Adrenal gland (tissue), 9 donors: ENCODE measurements at regions not wholly inside any gene's neighbourhood (a gene's known extent, or its start where the extent isn't known, plus 50 kb on each side); places are given as distances from the start of the nearest gene placed in this dataset.

Experiments used
- DNase-seq, 7 donors: peaks; one replicate each; pipeline ENCODE4 v3.0.0-alpha.2; 2019 to 2020
- H3K27ac ChIP-seq, 5 donors: fragments of 200-600 bp; sonication (generic) in 4 of 5; 1 replicate in 3 of 5; 2 replicates in 2 of 5; pipeline versions ENCODE4 v1.5.1 to v1.8.0; 2016 to 2020; ENCODE audit warnings: mild to moderate bottlenecking in 1 of 5
- H3K27me3 ChIP-seq: fragments of 200-600 bp; 2 replicates; pipeline ENCODE4 v1.8.0; 2021
- H3K36me3 ChIP-seq, 2 donors: fragments of 200-600 bp; replicated peaks in 1 of 2; 1 replicate in 1 of 2; 2 replicates in 1 of 2; pipeline versions ENCODE4 v1.5.1 to v1.8.0; 2018 to 2022
- H3K4me1 ChIP-seq, 2 donors: fragments of 200-600 bp; replicated peaks in 1 of 2; 1 replicate in 1 of 2; 2 replicates in 1 of 2; pipeline versions ENCODE4 v1.5.1 to v1.8.0; 2018 to 2021
- H3K4me3 ChIP-seq, 4 donors: fragments of 200-600 bp; sonication (generic) in 3 of 4; one replicate each; pipeline ENCODE4 v1.5.1; 2016 to 2018
- H3K9me3 ChIP-seq, 3 donors: fragments of 200-600 bp; sonication (generic) in 1 of 3; replicated peaks in 1 of 3; 1 replicate in 2 of 3; 2 replicates in 1 of 3; pipeline versions ENCODE4 v1.5.1 to v1.8.0; 2016 to 2021
- CTCF ChIP-seq, 6 experiments: fragments of 450-650 bp in 4 of 6; fragments of 200-600 bp in 2 of 6; sonication (generic) in 1 of 6; IDR thresholded peaks; 1 replicate in 5 of 6; 2 replicates in 1 of 6; pipeline versions ENCODE4 v1.5.1 to v1.8.0; 2016 to 2021; ENCODE audit warnings: antibody characterized with exemption in 6 of 6, mild to moderate bottlenecking in 2 of 6, moderate library complexity in 1 of 6
- POLR2A ChIP-seq, 2 donors: fragments of 450-650 bp; IDR thresholded peaks; one replicate each; pipeline ENCODE4 v1.6.1; 2017; ENCODE audit warnings: antibody characterized with exemption in 2 of 2, mild to moderate bottlenecking in 2 of 2, moderate library complexity in 1 of 2
- WGBS, 4 donors: extraction: QIAGEN DNeasy Blood & Tissue Kit in 2 of 4; methylation state at CpG; one replicate each; pipeline versions ENCODE4 v1.1.5 to v1.1.7; 2013 to 2017; 5-methylcytosine and 5-hydroxymethylcytosine counted together
- intact Hi-C, 2 donors: fragments of 100-400 bp; cut with DNase I; formaldehyde crosslinking; loops; one replicate each; pipeline versions ENCODE4 v1.14.1 to v1.15.0; 2022 to 2023
- donor health status: healthy with polysubstance abuse.
- donor health status: Bipolar disorder and iron deficiency.
- donor health status: DM: yes; HTN: yes; CAD: no.
- donor health status: DM: no; HTN: no; CAD: no.
- donor health status: DM: no; HTN: no; CAD: no.

GRCh38 chr21:32954353-32954752 is 71.4 kb upstream of the OLIG2 start:
- Histone ChIP-seq H3K4me3 (no peak overlapping the region), H3K9me3 (no peaks in the 10 kb centered on the region), H3K27me3 (peaks cover 44% of the 10 kb centered on the region), H3K4me1 (no peaks in the 10 kb centered on the region), H3K27ac (no peak overlapping the region), H3K36me3 (no peaks in the 10 kb centered on the region)
- TF ChIP-seq CTCF (IDR thresholded peaks at IDR 0.05) (no peak), POLR2A (IDR thresholded peaks at IDR 0.05) (no peak)
- WGBS, 4 donors = 43 to 54% (median 47%) methylated on average over 7 of the region's 7 CpGs
- intact Hi-C loops = no loop called here
- no peak for DNase-seq

- intact Hi-C loops = no loop called here
- no peak overlapping the region for H3K27ac ChIP-seq
- H3K9me3 ChIP-seq = no peaks in the 10 kb centered on the region
- peaks cover 55% of the 10 kb centered on the region for H3K27me3 ChIP-seq
- no peaks in the 10 kb centered on the region for H3K4me1 ChIP-seq
- H3K36me3 ChIP-seq = no peaks in the 10 kb centered on the region
- WGBS, 4 donors = 46 to 60% (median 55%) methylated on average over 20 of the region's 20 CpGs
- no peak overlapping the region for H3K4me3 ChIP-seq
- DNase-seq = no peak
- TF ChIP-seq POLR2A (IDR thresholded peaks at IDR 0.05) (no peak), CTCF (IDR thresholded peaks at IDR 0.05) (no peak)
These were observed 70.2 kb upstream of the OLIG2 start for GRCh38 chr21:32955311-32956060.

- no peaks in the 10 kb centered on the region for H3K9me3 ChIP-seq
These were observed 69.6 kb upstream of the OLIG2 start for GRCh38 chr21:32956061-32956656.

GRCh38 chr21:32957545-32957944 is 68.2 kb upstream of the OLIG2 start:
- 62 to 70% (median 66%) methylated on average over 8 of the region's 8 CpGs for WGBS, 4 donors
- Histone ChIP-seq H3K27ac (no peak overlapping the region), H3K4me3 (no peak overlapping the region), H3K9me3 (no peaks in the 10 kb centered on the region), H3K36me3 (no peaks in the 10 kb centered on the region), H3K4me1 (no peaks in the 10 kb centered on the region), H3K27me3 (peaks cover 68% of the 10 kb centered on the region)
- no peak for TF ChIP-seq POLR2A (IDR thresholded peaks at IDR 0.05)
- no peak for DNase-seq
- intact Hi-C loops = no loop called here

More at GRCh38 chr21:32956061-32956656, 69.6 kb upstream of the OLIG2 start:
- Histone ChIP-seq H3K36me3 (no peaks in the 10 kb centered on the region), H3K27ac (no peak overlapping the region), H3K27me3 (peaks cover 58% of the 10 kb centered on the region), H3K4me3 (no peak overlapping the region), H3K4me1 (no peaks in the 10 kb centered on the region)
- WGBS, 4 donors = 48 to 54% (median 52%) methylated on average over 10 of the region's 10 CpGs
- TF ChIP-seq POLR2A (IDR thresholded peaks at IDR 0.05) (no peak), CTCF (IDR thresholded peaks at IDR 0.05) (no peak)
- DNase-seq = no peak
- intact Hi-C loops = no loop called here
